GM06990 (cell line): ENCODE measurements at regions not wholly inside any gene's neighbourhood (a gene's known extent, or its start where the extent isn't known, plus 50 kb on each side); places are given as distances from the start of the nearest gene placed in this dataset.
A peak's percentile ranks its signal among the peaks of the same experiment; 100 is the strongest.

Experiments used
- DNase-seq: peaks from one replicate; pipeline ENCODE4 v3.0.0-alpha.2; 2011; ENCODE audit not compliant: insufficient read length; ENCODE audit errors: extremely low read depth
- H3K27me3 ChIP-seq: replicated peaks from 2 replicates; pipeline ENCODE4 v1.6.0; 2011; ENCODE audit warnings: low read length; ENCODE audit not compliant: control insufficient read depth, insufficient read depth
- H3K36me3 ChIP-seq: 2 replicates; pipeline ENCODE4 v1.5.1; 2011; ENCODE audit warnings: low read length; ENCODE audit not compliant: control insufficient read depth, insufficient read depth
- H3K4me3 ChIP-seq: replicated peaks from 2 replicates; pipeline ENCODE4 v1.5.1; 2011; ENCODE audit warnings: low read depth, mild to moderate bottlenecking, control low read depth, low read length
- CTCF ChIP-seq: IDR thresholded peaks from 2 replicates; pipeline ENCODE4 v1.5.1; 2011; ENCODE audit warnings: low read length, control low read depth, mild to moderate bottlenecking, inconsistent platforms; ENCODE audit not compliant: insufficient read depth, poor library complexity, severe bottlenecking

DNA sequence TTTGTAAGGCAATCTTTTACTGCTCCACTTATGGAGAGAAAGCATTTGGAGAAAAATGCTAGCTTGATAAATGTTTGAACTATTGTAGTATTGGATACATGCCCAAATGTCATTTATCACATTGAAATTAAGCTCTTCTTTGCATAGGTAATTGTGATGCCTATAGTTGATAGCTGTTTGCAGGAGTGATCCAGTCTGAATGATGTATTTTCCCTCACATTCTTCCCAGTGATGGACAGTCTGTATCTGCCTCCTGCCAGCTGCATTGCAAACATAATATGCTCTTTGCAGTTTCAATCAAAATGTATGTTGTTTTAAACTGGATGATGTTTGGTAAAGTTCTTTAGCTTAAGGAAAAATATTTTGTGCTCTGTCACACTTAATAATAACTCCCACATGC, 89.8 kb downstream of the EDNRB start:
- no peak for TF ChIP-seq CTCF
- Histone ChIP-seq H3K27me3 (no peaks in the 10 kb centered on the region), H3K36me3 (no peaks in the 10 kb centered on the region), H3K4me3 (no peak overlapping the region)
- no peak for DNase-seq

DNA sequence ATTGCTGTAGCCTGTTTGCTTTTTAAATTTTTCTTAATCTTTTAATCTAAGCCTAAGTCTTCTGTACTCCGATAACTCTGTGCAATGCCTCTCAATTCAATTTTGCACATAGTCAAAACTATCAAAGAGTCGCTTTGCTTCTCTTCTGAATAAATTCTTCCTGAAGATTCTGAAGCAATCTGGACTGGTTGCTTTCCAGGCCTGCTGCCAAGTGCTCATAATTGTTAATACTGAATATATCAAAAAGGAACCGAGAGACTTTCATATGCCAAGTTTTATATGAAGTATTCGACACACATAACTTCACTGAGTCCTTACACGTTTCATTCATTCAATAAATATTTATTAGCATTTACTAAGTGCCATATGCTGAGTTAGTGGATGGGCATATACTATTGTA, 91.3 kb downstream of the EDNRB start:
- Histone ChIP-seq H3K4me3 (no peak overlapping the region), H3K36me3 (no peaks in the 10 kb centered on the region), H3K27me3 (no peaks in the 10 kb centered on the region)
- DNase-seq = no peak
- no peak for TF ChIP-seq CTCF

DNA sequence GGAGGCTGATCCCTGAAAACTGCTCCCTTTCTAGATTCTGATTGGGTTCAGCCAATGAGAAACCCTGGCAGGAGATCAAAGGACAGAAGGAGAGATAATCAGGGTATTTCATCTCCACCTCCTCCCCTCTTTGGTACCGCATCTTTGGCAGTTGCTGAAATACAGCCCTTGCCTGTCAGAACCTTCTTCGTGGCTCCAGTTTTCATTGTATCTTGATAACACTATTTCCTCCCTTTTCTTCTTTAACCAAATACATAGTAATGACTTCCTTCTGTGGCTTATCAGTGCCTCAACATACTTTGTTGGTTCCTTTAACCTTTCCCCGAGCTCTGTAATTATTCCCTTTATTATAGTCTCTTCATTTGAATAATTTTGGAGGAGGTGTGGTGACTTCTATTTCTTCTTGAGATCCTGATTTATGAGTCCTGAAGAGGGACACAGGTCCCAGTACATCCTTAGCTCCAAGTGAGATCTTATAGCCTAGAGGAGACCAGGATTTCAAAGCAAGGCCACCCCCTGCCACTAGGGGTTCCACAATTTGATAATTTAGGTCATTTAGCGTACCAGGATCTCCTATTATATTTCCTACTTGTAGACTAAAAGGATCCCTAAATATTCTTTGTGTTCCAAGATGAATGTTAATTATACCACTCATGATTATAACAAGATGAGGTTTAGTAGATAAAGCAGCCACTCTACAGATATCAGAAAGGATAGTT, 98.0 kb downstream of the EDNRB start:
- no peaks in the 10 kb centered on the region for H3K36me3 ChIP-seq
- H3K27me3 ChIP-seq = no peaks in the 10 kb centered on the region; the same call in 1 of the 2 replicates
- H3K4me3 ChIP-seq = no peak overlapping the region
- DNase-seq = no peak
- TF ChIP-seq CTCF = peak; percentile 32

- H3K36me3 ChIP-seq = no peaks in the 10 kb centered on the region
- TF ChIP-seq CTCF = no peak
- DNase-seq = no peak
- H3K27me3 ChIP-seq = no peaks in the 10 kb centered on the region; the same call in 1 of the 2 replicates
- no peak overlapping the region for H3K4me3 ChIP-seq
Observed at GRCh38 chr13:77817521-77817920, 101.1 kb downstream of the EDNRB start.

DNA sequence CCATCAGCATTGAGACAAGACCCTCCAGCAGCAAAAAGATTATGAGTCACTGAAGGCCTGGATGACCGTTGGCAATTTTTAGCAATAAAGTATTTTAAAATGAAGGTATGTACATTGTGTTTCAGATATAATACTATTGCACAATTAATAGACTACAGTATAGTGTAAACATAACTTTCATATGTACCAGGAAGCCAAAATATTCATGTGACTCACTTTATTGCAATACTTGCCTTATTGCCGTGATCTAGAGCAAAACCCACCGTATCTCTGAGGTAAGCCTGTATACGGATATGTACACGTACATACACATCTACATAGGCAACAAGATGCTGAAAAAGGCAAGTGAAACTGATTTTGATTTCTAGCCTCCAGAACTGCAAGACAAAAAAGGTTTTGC, 103.3 kb downstream of the EDNRB start:
- no peak for DNase-seq
- Histone ChIP-seq H3K36me3 (no peaks in the 10 kb centered on the region), H3K27me3 (no peaks in the 10 kb centered on the region; the same call in 1 of the 2 replicates), H3K4me3 (no peak overlapping the region)
- no peak for TF ChIP-seq CTCF
